GM12874 (cell line): ENCODE measurements at regions not wholly inside any gene's neighbourhood (a gene's known extent, or its start where the extent isn't known, plus 50 kb on each side); places are given as distances from the start of the nearest gene placed in this dataset.

Experiments used
- CTCF ChIP-seq: IDR thresholded peaks from 2 replicates; pipeline ENCODE4 v1.5.1; 2011; ENCODE audit warnings: low read depth, mild to moderate bottlenecking, control low read depth, low read length, moderate library complexity; ENCODE audit not compliant: insufficient read depth

GRCh38 chr12:13376610-13377373 lies 180.3 kb downstream of the EMP1 start:
- no peak for TF ChIP-seq CTCF

- TF ChIP-seq CTCF, result no peak
Measured at GRCh38 chr12:13375583-13376345, 179.2 kb downstream of the EMP1 start.

GRCh38 chr12:13374793-13375192 lies 178.3 kb downstream of the EMP1 start:
- TF ChIP-seq CTCF, result no peak

- no peak for TF ChIP-seq CTCF
Measured at GRCh38 chr12:13373803-13374202, 177.3 kb downstream of the EMP1 start.

GRCh38 chr12:13373131-13373530 lies 176.6 kb downstream of the EMP1 start:
- TF ChIP-seq CTCF, result no peak

GRCh38 chr12:13372386-13372785 lies 175.9 kb downstream of the EMP1 start:
- TF ChIP-seq CTCF, result no peak

GRCh38 chr12:13371797-13372196 lies 175.3 kb downstream of the EMP1 start:
- no peak for TF ChIP-seq CTCF
